ENCODE measurements at regions not wholly inside any gene's neighbourhood (a gene's known extent, or its start where the extent isn't known, plus 50 kb on each side); places are given as distances from the start of the nearest gene placed in this dataset.

DNA sequence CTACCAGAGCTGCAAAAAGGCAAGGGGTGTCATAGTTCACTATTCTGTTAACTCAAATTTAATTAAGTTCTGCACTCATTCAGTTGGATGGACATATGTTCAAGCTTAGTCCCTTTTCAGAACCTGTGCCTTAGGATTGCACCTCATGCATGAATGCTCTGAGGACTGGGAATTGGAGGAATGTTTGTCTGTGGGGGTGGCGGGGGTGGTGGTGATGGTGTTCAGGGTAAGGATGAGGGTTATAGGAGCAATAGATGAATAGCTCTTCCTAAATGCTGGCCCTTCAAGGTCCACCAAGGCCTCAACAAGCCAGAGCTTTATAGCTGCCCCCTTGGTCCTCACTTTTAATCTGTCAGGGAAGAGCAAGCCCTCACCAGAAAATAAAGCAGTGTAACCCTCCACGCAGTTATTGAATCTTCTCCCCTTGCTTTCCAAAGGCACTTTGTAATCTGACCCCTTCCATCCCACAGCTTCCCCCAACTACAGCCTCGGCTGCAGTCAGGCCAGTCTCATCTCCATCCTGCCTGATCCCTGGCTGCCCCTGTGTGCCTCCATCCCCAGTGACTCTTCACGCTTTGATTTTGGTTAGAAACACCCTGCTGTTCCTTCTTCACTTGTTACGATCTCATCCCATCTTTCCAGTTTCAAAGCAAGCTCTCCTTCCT, 221.6 kb upstream of the LMCD1 start:
- TF ChIP-seq, protein P1, sequence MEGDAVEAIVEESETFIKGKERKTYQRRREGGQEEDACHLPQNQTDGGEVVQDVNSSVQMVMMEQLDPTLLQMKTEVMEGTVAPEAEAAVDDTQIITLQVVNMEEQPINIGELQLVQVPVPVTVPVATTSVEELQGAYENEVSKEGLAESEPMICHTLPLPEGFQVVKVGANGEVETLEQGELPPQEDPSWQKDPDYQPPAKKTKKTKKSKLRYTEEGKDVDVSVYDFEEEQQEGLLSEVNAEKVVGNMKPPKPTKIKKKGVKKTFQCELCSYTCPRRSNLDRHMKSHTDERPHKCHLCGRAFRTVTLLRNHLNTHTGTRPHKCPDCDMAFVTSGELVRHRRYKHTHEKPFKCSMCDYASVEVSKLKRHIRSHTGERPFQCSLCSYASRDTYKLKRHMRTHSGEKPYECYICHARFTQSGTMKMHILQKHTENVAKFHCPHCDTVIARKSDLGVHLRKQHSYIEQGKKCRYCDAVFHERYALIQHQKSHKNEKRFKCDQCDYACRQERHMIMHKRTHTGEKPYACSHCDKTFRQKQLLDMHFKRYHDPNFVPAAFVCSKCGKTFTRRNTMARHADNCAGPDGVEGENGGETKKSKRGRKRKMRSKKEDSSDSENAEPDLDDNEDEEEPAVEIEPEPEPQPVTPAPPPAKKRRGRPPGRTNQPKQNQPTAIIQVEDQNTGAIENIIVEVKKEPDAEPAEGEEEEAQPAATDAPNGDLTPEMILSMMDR (conservative IDR thresholded peaks at IDR 0.05; ENCODE audit: low read depth, low read length): no peak
- TF ChIP-seq EZH2 (IDR thresholded peaks at IDR 0.05; ENCODE audit: borderline replicate concordance, low read depth, low read length, poor library complexity, severe bottlenecking): no peak

Measured in A673 (cell line).